MM.1S (cell line): ENCODE measurements at regions not wholly inside any gene's neighbourhood (a gene's known extent, or its start where the extent isn't known, plus 50 kb on each side); places are given as distances from the start of the nearest gene placed in this dataset.
A peak's percentile ranks its signal among the peaks of the same experiment; 100 is the strongest.

Source experiments
- DNase-seq: peaks from one replicate; pipeline ENCODE4 v3.0.0-alpha.2; 2015
- H2AFZ ChIP-seq: fragments of 300-600 bp; sonication (generic); 2 replicates; pipeline ENCODE4 v1.6.0; 2016; ENCODE audit warnings: antibody characterized with exemption, low read length
- H3F3A ChIP-seq: fragments of 300-600 bp; sonication (generic); 2 replicates; pipeline ENCODE4 v1.6.1; 2016; ENCODE audit warnings: mild to moderate bottlenecking, antibody characterized with exemption, low read length, moderate library complexity, mixed read lengths; ENCODE audit not compliant: insufficient read depth
- H3K27ac ChIP-seq: fragments of 300-600 bp; sonication (generic); 2 replicates; pipeline ENCODE4 v1.5.1; 2016; ENCODE audit warnings: mild to moderate bottlenecking, low read length
- H3K27me3 ChIP-seq: fragments of 300-600 bp; sonication (generic); replicated peaks from 2 replicates; pipeline ENCODE4 v1.6.0; 2016; ENCODE audit warnings: low read length; ENCODE audit not compliant: insufficient read depth
- H3K36me3 ChIP-seq: fragments of 300-600 bp; sonication (generic); replicated peaks from 2 replicates; pipeline ENCODE4 v1.6.1; 2016; ENCODE audit warnings: mild to moderate bottlenecking, low read length, mixed read lengths; ENCODE audit not compliant: insufficient read depth
- H3K4me1 ChIP-seq: fragments of 300-600 bp; sonication (generic); 2 replicates; pipeline ENCODE4 v1.6.1; 2016; ENCODE audit warnings: low read length, mixed read lengths
- H3K4me2 ChIP-seq: fragments of 300-600 bp; sonication (generic); 2 replicates; pipeline ENCODE4 v1.6.0; 2016; ENCODE audit warnings: low read depth, low read length
- H3K4me3 ChIP-seq: fragments of 300-600 bp; sonication (generic); 2 replicates; pipeline ENCODE4 v1.5.1; 2016; ENCODE audit warnings: low read length, mixed read lengths
- H3K79me2 ChIP-seq: fragments of 300-600 bp; sonication (generic); 2 replicates; pipeline ENCODE4 v1.6.1; 2016; ENCODE audit warnings: mixed run types, low read length, mixed read lengths
- H3K9ac ChIP-seq: fragments of 300-600 bp; sonication (generic); 2 replicates; pipeline ENCODE4 v1.6.1; 2016; ENCODE audit warnings: low read length, mixed read lengths
- H3K9me2 ChIP-seq: fragments of 300-600 bp; sonication (generic); replicated peaks from 2 replicates; pipeline ENCODE4 v1.6.1; 2016; ENCODE audit warnings: mild to moderate bottlenecking, low read length, mixed read lengths; ENCODE audit not compliant: insufficient read depth
- H3K9me3 ChIP-seq: fragments of 300-600 bp; sonication (generic); replicated peaks from 2 replicates; pipeline ENCODE4 v1.6.1; 2016; ENCODE audit warnings: mild to moderate bottlenecking, low read length, mixed read lengths; ENCODE audit not compliant: insufficient read depth
- H4K20me1 ChIP-seq: fragments of 300-600 bp; sonication (generic); 2 replicates; pipeline ENCODE4 v1.6.1; 2016; ENCODE audit warnings: mild to moderate bottlenecking, low read length, moderate library complexity, mixed read lengths; ENCODE audit not compliant: insufficient read depth
- EZH2 ChIP-seq: fragments of 300-600 bp; sonication (generic); optimal IDR thresholded peaks from 2 replicates; pipeline ENCODE3; 2017; ENCODE audit warnings: low read depth, mild to moderate bottlenecking, antibody characterized with exemption, low read length, mixed read lengths
- EZH2phosphoT487 ChIP-seq: fragments of 300-600 bp; sonication (generic); IDR thresholded peaks from 2 replicates; pipeline ENCODE4 v1.6.1; 2018; ENCODE audit warnings: antibody characterized with exemption, low read length
- TF ChIP-seq, protein P1 (sequence below): fragments of 300-600 bp; sonication (generic); IDR thresholded peaks from 2 replicates; pipeline ENCODE4 v1.5.1; 2016; ENCODE audit warnings: antibody characterized with exemption, low read length, mixed read lengths

DNA sequence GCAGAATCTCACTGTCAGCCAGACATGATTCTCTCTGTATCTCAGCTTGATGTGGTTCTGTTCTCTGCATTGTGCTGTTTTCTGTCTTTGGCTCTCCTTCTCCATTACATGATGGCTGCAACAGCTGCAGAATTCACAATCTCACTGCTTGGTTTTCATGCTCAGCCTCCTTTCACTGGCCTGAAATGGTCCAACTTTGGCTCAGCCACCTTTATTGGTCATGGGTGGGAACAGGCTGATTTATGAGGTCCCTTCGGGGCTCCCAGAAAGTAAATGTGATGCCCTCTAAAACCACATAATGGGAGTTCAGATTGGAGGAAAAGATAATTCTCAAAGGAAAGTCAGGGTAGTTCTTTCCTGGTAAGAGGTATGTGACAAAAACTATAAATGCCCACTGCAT lies 597.0 kb downstream of the ETNK1 start:
- no peaks in the 10 kb centered on the region for H3F3A ChIP-seq
- H4K20me1 ChIP-seq = no peaks in the 10 kb centered on the region
- H2AFZ ChIP-seq = peak overlapping the region; percentile 5; the same call in 1 of the 2 replicates
- DNase-seq = no peak
- H3K4me2 ChIP-seq = no peak overlapping the region
- peaks cover 36% of the 10 kb centered on the region for H3K4me1 ChIP-seq
- TF ChIP-seq, protein P1, sequence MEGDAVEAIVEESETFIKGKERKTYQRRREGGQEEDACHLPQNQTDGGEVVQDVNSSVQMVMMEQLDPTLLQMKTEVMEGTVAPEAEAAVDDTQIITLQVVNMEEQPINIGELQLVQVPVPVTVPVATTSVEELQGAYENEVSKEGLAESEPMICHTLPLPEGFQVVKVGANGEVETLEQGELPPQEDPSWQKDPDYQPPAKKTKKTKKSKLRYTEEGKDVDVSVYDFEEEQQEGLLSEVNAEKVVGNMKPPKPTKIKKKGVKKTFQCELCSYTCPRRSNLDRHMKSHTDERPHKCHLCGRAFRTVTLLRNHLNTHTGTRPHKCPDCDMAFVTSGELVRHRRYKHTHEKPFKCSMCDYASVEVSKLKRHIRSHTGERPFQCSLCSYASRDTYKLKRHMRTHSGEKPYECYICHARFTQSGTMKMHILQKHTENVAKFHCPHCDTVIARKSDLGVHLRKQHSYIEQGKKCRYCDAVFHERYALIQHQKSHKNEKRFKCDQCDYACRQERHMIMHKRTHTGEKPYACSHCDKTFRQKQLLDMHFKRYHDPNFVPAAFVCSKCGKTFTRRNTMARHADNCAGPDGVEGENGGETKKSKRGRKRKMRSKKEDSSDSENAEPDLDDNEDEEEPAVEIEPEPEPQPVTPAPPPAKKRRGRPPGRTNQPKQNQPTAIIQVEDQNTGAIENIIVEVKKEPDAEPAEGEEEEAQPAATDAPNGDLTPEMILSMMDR = no peak
- H3K9ac ChIP-seq = no peak overlapping the region
- no peaks in the 10 kb centered on the region for H3K36me3 ChIP-seq
- H3K27me3 ChIP-seq = no peaks in the 10 kb centered on the region
- H3K4me3 ChIP-seq = no peak overlapping the region
- H3K27ac ChIP-seq = no peak overlapping the region; the same call in 1 of the 2 replicates
- no peaks in the 10 kb centered on the region for H3K9me2 ChIP-seq
- no peaks in the 10 kb centered on the region; the same call in 1 of the 2 replicates for H3K9me3 ChIP-seq
- no peaks in the 10 kb centered on the region for H3K79me2 ChIP-seq

GRCh38 chr12:23222801-23223200 lies 597.8 kb downstream of the ETNK1 start:
- TF ChIP-seq EZH2 = no peak
- TF ChIP-seq, protein P1 = no peak
- TF ChIP-seq EZH2phosphoT487 = no peak

GRCh38 chr12:23228101-23228500 lies 603.1 kb downstream of the ETNK1 start:
- Histone ChIP-seq H3K27ac (no peak overlapping the region), H3K36me3 (no peaks in the 10 kb centered on the region), H3K27me3 (no peaks in the 10 kb centered on the region), H3K9me2 (no peaks in the 10 kb centered on the region), H3K79me2 (no peaks in the 10 kb centered on the region), H3F3A (no peaks in the 10 kb centered on the region), H3K9ac (no peak overlapping the region), H3K9me3 (no peaks in the 10 kb centered on the region; the same call in 1 of the 2 replicates), H4K20me1 (no peaks in the 10 kb centered on the region), H3K4me2 (no peak overlapping the region), H3K4me1 (peaks cover 14% of the 10 kb centered on the region), H2AFZ (no peak overlapping the region), H3K4me3 (no peak overlapping the region)
- TF ChIP-seq EZH2 (no peak), EZH2phosphoT487 (no peak)
- TF ChIP-seq, protein P1 = no peak
- DNase-seq = no peak

More at GRCh38 chr12:23222801-23223200, 597.8 kb downstream of the ETNK1 start:
- Histone ChIP-seq H3K9me3 (no peaks in the 10 kb centered on the region; the same call in 1 of the 2 replicates), H3K4me2 (peak overlapping the region; percentile 42), H3K79me2 (no peaks in the 10 kb centered on the region), H3K27me3 (no peaks in the 10 kb centered on the region), H3K9me2 (no peaks in the 10 kb centered on the region), H4K20me1 (no peaks in the 10 kb centered on the region), H3K27ac (peak overlapping the region; percentile 65), H3K4me3 (no peak overlapping the region), H3F3A (no peaks in the 10 kb centered on the region), H3K36me3 (no peaks in the 10 kb centered on the region), H3K9ac (no peak overlapping the region), H2AFZ (peak overlapping the region; percentile 56), H3K4me1 (peaks cover 36% of the 10 kb centered on the region)
- peak; percentile 95 for DNase-seq
